ENCODE measurements at regions not wholly inside any gene's neighbourhood (a gene's known extent, or its start where the extent isn't known, plus 50 kb on each side); places are given as distances from the start of the nearest gene placed in this dataset.

DNA sequence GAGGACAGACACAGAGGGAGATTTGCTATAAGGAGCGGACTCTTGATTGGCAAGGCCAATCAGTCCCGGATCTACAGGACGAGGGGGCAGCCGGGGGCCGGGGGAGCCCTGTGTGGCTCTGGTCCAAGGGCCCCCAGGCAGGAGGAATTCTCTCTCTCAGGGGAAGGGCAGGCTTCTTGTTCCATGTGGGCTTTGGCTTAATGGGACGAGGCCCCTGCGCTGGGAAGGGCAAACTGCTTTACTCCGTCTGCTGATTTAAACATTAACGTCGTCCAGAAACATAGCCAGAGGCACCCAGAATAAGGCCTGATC, 75.9 kb downstream of the TMEM18 start:
- Histone ChIP-seq H3K9me2 (replicated peaks; ENCODE audit: low read length) (no peaks in the 10 kb centered on the region), H3K9ac (ENCODE audit: low read length) (no peak overlapping the region), H3K27me3 (ENCODE audit: low read length) (no peaks in the 10 kb centered on the region), H3K36me3 (ENCODE audit: low read depth, low read length) (no peaks in the 10 kb centered on the region), H4K20me1 (ENCODE audit: low read length) (no peaks in the 10 kb centered on the region), H2AFZ (ENCODE audit: low read length) (no peak overlapping the region), H3K4me1 (ENCODE audit: insufficient read depth, low read length) (peaks cover 21% of the 10 kb centered on the region), H3K9me3 (ENCODE audit: low read length) (0 out of 2 replicates have a peak, but pooled peaks cover 5% of the 10 kb centered on the region), H3K79me2 (ENCODE audit: low read length) (no peaks in the 10 kb centered on the region), H3F3A (ENCODE audit: low read length, unreplicated experiment) (no peaks in the 10 kb centered on the region), H3K4me3 (ENCODE audit: low read length) (no peak overlapping the region), H3K27ac (ENCODE audit: low read length) (no peak overlapping the region), H3K4me2 (ENCODE audit: low read length) (no peak overlapping the region)
- BruUV-seq (replicated peaks), result no TSS peak
- intact Hi-C loops (cut with micrococcal nuclease), result no loop called here
- POLR2A ChIA-PET (ENCODE audit: unreplicated experiment), result no interaction called here
- TF ChIP-seq EZH2phosphoT487 (IDR thresholded peaks at IDR 0.05; ENCODE audit: borderline replicate concordance, low read length) (no peak), EZH2 (IDR thresholded peaks at IDR 0.05; ENCODE audit: low read length, unreplicated experiment) (no peak)
- TF ChIP-seq, protein P1, sequence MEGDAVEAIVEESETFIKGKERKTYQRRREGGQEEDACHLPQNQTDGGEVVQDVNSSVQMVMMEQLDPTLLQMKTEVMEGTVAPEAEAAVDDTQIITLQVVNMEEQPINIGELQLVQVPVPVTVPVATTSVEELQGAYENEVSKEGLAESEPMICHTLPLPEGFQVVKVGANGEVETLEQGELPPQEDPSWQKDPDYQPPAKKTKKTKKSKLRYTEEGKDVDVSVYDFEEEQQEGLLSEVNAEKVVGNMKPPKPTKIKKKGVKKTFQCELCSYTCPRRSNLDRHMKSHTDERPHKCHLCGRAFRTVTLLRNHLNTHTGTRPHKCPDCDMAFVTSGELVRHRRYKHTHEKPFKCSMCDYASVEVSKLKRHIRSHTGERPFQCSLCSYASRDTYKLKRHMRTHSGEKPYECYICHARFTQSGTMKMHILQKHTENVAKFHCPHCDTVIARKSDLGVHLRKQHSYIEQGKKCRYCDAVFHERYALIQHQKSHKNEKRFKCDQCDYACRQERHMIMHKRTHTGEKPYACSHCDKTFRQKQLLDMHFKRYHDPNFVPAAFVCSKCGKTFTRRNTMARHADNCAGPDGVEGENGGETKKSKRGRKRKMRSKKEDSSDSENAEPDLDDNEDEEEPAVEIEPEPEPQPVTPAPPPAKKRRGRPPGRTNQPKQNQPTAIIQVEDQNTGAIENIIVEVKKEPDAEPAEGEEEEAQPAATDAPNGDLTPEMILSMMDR (conservative IDR thresholded peaks at IDR 0.05; ENCODE audit: low read depth, low read length), result no peak
- DNase-seq (no peak), ATAC-seq (no peak)
- CTCF ChIA-PET, result no interaction called here

DNA sequence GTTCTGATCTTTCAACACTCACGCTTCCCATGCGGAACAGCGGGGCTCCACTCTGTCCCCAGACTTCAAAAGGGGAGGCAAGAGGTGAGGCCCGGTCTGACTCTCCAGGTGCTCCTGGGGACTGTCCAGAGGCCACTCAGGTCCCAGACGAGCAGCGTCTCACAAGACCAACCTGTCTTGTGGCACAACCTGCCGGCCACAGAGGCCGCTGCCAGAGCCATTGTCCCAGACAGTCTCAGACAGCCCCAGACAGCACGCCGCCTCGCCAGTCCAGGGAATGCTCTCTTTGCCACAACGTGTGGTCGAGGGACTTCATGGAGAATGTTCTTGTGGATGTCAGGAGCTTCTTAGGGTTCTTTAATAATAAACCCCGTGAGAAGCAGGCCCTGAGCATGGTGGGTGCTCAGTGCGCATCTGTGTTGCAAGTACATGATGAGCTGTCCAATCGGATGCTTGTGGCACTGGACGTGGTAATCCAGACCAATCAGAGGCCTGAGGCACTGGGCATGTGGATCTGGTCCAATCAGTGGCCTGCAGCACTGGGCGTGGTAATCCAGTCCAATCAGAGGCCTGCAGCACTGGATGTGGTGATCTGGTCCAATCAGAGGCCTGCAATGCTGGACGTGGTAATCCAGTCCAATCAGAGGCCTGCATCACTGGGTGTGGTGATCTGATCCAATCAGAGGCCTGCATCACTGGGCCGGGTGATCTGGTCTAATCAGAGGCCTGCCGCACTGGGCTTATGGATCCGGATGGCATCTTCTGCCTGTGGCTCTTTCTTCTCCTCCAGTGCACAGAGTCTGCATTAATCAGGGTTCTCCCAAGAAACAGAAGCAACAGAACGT, 76.4 kb downstream of the TMEM18 start:
- CTCF ChIA-PET, result no interaction called here

GRCh38 chr2:599601-600000, 77.6 kb downstream of the TMEM18 start:
- no peak overlapping the region for H3K4me2 ChIP-seq (ENCODE audit: low read length)
- no peaks in the 10 kb centered on the region for H3F3A ChIP-seq (ENCODE audit: low read length, unreplicated experiment)
- POLR2A ChIA-PET (ENCODE audit: unreplicated experiment), result no interaction called here
- H3K4me1 ChIP-seq (ENCODE audit: insufficient read depth, low read length), result peaks cover 27% of the 10 kb centered on the region
- H4K20me1 ChIP-seq (ENCODE audit: low read length), result no peaks in the 10 kb centered on the region
- CTCF ChIA-PET, result no interaction called here
- no peak overlapping the region for H3K4me3 ChIP-seq (ENCODE audit: low read length)
- ATAC-seq (no peak), DNase-seq (no peak)
- intact Hi-C loops (cut with micrococcal nuclease), result no loop called here
- H2AFZ ChIP-seq (ENCODE audit: low read length), result no peak overlapping the region
- H3K27me3 ChIP-seq (ENCODE audit: low read length), result no peaks in the 10 kb centered on the region
- H3K9me2 ChIP-seq (replicated peaks; ENCODE audit: low read length), result no peaks in the 10 kb centered on the region
- no peaks in the 10 kb centered on the region for H3K36me3 ChIP-seq (ENCODE audit: low read depth, low read length)
- H3K79me2 ChIP-seq (ENCODE audit: low read length), result no peaks in the 10 kb centered on the region
- no peak overlapping the region for H3K27ac ChIP-seq (ENCODE audit: low read length)
- TF ChIP-seq, protein P1 (conservative IDR thresholded peaks at IDR 0.05; ENCODE audit: low read depth, low read length), result no peak
- TF ChIP-seq EZH2phosphoT487 (IDR thresholded peaks at IDR 0.05; ENCODE audit: borderline replicate concordance, low read length) (no peak), EZH2 (IDR thresholded peaks at IDR 0.05; ENCODE audit: low read length, unreplicated experiment) (no peak)
- BruUV-seq (replicated peaks), result no TSS peak
- H3K9me3 ChIP-seq (ENCODE audit: low read length), result 0 out of 2 replicates have a peak, but pooled peaks cover 5% of the 10 kb centered on the region
- H3K9ac ChIP-seq (ENCODE audit: low read length), result no peak overlapping the region

More for the DNA sequence above, 76.4 kb downstream of the TMEM18 start:
- Histone ChIP-seq H2AFZ (ENCODE audit: low read length) (no peak overlapping the region), H3K79me2 (ENCODE audit: low read length) (no peaks in the 10 kb centered on the region), H3K9me3 (ENCODE audit: low read length) (0 out of 2 replicates have a peak, but pooled peaks cover 5% of the 10 kb centered on the region), H3K27me3 (ENCODE audit: low read length) (no peaks in the 10 kb centered on the region), H3K4me3 (ENCODE audit: low read length) (no peak overlapping the region), H3K9me2 (replicated peaks; ENCODE audit: low read length) (no peaks in the 10 kb centered on the region), H3K27ac (ENCODE audit: low read length) (no peak overlapping the region), H4K20me1 (ENCODE audit: low read length) (no peaks in the 10 kb centered on the region), H3F3A (ENCODE audit: low read length, unreplicated experiment) (no peaks in the 10 kb centered on the region), H3K36me3 (ENCODE audit: low read depth, low read length) (no peaks in the 10 kb centered on the region), H3K9ac (ENCODE audit: low read length) (no peak overlapping the region), H3K4me2 (ENCODE audit: low read length) (no peak overlapping the region), H3K4me1 (ENCODE audit: insufficient read depth, low read length) (peaks cover 27% of the 10 kb centered on the region)
- intact Hi-C loops (cut with micrococcal nuclease), result no loop called here
- TF ChIP-seq EZH2phosphoT487 (IDR thresholded peaks at IDR 0.05; ENCODE audit: borderline replicate concordance, low read length) (no peak), EZH2 (IDR thresholded peaks at IDR 0.05; ENCODE audit: low read length, unreplicated experiment) (no peak)
- TF ChIP-seq, protein P1 (conservative IDR thresholded peaks at IDR 0.05; ENCODE audit: low read depth, low read length), result no peak
- DNase-seq, result no peak
- POLR2A ChIA-PET (ENCODE audit: unreplicated experiment), result no interaction called here
- BruUV-seq (replicated peaks), result no TSS peak
- no peak for ATAC-seq

Data from PC-3 (cell line).